Inflammatory macrophage treated with lipopolysaccharide for 4 hours (primary cell): ENCODE measurements at regions not wholly inside any gene's neighbourhood (a gene's known extent, or its start where the extent isn't known, plus 50 kb on each side); places are given as distances from the start of the nearest gene placed in this dataset.

ENCODE experiments used
- DNase-seq: peaks from one replicate; pipeline ENCODE4 v3.0.0-alpha.2; 2020

DNA sequence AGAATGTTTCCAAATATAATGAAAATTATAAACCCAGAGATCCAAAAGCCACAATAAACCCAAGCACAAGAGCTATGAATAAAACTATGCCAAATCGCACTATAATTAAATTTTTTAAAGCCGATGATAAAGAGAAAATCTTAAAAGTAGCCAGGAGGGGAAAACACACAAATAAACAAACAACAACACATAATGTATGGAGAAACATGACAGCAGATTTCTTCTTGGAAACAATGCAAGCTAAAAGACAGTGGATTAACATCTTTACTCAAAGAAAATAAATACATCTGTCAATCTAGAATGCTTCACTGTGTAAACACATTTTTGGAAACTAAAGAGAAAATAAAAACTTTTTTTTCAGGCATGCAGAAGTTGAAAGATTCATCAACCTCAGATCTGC lies 53.0 kb upstream of the SMOX start:
- no peak for DNase-seq

DNA sequence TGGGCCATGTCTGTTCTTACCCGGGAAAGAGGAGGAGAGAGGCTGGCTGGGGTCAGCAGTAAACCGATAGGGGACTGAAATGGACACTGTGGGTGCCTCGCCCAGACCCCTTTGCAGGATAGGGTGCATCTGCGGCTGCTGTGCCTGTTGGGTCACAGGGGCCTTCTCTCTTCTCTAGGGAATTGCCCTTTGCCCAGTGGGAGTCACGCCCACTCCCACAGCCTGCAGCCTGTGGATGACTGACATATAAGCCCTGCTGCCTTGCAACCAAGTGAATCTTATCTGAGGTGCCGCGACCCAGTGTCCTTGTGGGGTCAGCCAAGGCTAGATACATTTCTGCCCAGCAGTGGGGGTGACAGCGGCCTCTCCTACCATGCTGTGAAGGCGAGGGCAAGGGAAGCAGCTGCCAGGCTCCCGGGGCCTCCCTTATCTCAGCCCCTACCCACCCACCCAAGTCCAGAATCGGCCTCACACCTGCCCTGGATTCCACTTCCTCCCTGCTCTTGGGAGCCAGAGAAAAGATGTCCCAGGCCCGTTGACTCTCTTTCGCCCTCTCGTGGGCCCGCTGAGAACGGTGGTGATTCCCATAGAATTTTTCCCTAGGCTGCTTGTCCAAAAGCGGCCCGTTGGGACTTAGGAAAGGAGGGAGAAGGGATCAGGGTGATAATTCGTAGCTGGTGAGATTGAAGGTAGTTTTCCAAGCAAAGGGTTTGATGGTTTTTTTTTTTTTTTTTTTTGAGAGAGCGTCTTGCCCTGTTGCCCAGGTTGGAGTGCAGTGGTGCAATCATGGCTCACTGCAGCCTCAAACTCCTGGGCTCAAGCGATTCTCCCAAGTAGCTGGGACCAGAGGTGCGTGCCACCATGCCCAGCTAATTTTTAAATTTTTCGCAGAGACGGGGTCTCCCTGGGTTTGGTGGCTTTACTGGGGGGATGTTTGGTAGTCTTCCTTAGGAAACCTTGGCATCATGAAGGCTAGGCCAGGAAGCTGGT lies 56.8 kb upstream of the SMOX start:
- DNase-seq, result peak; percentile 51

GRCh38 chr20:4090756-4091489 lies 57.7 kb upstream of the SMOX start:
- DNase-seq, result peak; percentile 91

DNA sequence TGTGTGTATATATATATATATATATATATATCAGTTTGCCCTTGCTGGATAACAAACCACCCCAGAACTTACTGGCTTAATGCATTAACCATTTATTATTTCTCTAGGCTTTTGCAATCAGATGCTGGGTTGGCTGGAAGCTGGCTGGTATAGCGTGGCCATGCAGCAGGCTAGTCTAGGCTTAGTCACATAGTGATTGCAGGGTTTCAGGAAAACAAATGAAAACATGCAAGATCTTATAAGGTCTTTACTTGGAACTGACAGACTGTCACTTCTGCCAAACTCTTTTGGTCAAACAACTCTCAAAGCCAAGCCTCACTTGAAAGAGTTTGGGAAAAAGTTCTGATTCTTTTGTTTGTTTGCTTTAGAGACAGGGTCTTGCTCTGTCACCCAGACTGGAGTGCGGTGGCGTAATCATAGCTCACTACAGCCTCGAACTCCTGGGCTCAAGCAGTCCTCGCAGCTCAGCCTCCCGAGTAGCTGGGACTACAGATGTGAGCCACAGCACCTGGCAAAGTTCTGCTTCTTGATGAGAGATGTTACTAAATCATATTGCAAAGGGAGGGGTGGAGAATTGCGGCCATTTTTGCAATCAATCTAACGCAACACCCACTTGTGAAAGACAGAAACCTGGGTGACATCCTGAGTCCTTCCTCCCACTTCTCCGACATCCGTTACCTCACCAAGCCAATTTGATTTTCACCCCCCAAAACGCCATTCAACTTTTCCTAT lies 58.7 kb upstream of the SMOX start:
- peak; percentile 90 for DNase-seq

DNA sequence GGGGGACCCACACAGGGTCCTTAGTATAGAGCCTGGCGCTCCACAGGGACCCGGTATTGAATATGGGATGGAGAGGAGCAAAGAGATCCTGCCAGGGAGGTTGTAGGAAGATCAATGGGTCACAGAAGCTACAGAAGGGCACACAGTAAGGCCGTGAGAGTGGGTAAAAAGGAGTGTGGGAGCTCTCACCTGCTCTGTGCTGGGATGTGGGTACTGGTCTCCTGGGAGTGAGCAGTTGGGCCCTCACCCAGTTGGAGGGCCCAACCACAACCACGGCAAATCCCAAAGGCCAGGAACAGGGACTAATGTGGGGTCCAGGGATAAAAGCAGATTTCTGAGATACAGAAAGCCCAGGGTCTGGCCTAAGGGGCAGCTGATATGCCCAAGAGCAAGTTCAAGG lies 59.9 kb upstream of the SMOX start:
- DNase-seq, result no peak

- DNase-seq, result no peak
Measured at GRCh38 chr20:4087923-4088322, 60.7 kb upstream of the SMOX start.

- DNase-seq, result no peak
Measured at GRCh38 chr20:4086771-4087687, 61.6 kb upstream of the SMOX start.

DNA sequence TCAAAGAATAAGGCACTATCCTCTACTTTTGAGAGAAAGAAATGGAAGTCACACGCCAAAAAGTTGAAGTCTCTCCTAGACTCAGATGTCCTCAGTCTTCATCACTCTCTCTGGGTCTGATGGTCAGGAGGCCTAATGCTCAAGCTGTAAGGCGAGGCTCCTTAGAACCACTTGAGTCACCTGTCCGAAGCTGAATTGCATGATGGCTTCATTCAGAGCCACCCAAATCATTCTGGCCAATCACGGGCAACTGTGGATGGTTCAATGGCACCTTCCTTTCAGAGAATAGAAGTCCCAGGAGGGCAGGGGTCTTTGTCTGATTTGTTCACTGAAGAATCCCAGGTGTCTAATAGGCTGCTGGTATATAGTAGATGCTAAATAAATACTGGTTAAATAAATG lies 63.9 kb upstream of the SMOX start:
- DNase-seq, result no peak

GRCh38 chr20:4084096-4084495 lies 64.5 kb upstream of the SMOX start:
- no peak for DNase-seq

- DNase-seq, result no peak
Measured at GRCh38 chr20:4083098-4083865, 65.3 kb upstream of the SMOX start.

- peak; percentile 79 for DNase-seq
Measured at GRCh38 chr20:4082406-4083097, 66.1 kb upstream of the SMOX start.

GRCh38 chr20:4081421-4081820 lies 66.1 kb upstream of the RNF24 start:
- no peak for DNase-seq

- DNase-seq, result no peak
Measured at GRCh38 chr20:4076671-4077070, 61.3 kb upstream of the RNF24 start.

- no peak for DNase-seq
Measured at GRCh38 chr20:4076033-4076432, 60.7 kb upstream of the RNF24 start.

GRCh38 chr20:4074877-4075455 lies 59.6 kb upstream of the RNF24 start:
- no peak for DNase-seq

DNA sequence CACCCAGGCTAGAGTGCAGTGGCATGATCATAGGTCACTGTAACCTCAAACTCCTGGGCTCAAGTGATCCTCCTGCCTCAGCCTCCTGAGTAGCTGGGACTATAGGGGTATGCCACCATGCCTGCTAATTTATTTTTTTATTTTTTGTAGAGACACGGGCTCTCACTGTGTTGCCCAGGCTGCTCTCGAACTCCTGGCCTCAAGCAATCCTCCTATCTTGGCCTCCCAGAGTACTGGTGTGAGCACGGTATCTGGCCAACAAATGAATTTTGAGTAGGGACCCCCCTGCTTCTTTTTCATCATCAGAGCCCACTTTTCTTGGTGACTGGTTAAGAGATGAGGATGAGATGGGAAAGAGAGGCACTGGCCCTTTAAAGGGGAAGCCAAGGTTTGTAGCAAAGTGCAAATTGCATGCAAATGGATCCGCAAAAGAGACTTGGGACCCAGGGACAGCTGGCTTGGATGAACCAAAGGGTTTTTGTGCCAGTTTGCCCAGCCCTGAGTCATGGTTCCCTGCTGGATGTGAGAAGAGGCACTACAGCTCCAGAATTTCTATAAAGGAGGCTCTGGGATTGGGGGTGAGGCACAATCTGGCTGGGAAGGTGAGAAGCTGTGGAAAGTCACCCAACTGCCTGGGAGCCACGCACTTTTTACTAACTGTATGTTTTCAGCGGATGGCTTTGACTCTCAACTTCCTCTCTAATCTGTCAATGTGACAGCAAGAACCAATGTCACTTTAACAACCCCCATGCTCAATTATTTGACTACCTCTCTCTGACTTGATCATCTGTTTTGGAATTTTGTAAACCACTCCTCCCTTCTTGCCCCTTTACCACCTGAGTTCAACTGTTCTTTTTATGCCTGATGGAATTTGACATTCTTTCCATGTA lies 58.7 kb upstream of the RNF24 start:
- no peak for DNase-seq

- no peak for DNase-seq
Measured at GRCh38 chr20:4071178-4071693, 55.9 kb upstream of the RNF24 start.

GRCh38 chr20:4070323-4071177 lies 55.2 kb upstream of the RNF24 start:
- no peak for DNase-seq
